ENCODE measurements at regions not wholly inside any gene's neighbourhood (a gene's known extent, or its start where the extent isn't known, plus 50 kb on each side); places are given as distances from the start of the nearest gene placed in this dataset.

DNA sequence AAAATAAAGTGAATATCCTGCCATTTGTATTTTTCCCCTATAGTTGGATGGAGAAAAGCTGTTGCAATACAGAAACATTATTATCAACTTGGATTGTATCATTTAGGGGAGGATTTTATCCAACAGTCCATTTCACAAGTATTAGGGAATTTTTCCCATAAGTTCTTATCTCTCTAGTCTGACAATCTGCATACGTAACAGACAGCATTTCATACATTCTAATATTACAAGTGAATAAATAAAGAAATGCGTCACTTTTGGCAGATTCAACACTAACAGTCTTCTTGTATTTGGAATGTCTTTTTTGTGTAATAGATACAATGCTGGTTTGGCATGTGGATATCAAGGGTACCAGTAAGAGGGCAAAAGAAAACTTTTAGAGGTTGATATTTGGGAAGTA, 795.3 kb upstream of the ARRDC4 start:
- TF ChIP-seq, protein P1, sequence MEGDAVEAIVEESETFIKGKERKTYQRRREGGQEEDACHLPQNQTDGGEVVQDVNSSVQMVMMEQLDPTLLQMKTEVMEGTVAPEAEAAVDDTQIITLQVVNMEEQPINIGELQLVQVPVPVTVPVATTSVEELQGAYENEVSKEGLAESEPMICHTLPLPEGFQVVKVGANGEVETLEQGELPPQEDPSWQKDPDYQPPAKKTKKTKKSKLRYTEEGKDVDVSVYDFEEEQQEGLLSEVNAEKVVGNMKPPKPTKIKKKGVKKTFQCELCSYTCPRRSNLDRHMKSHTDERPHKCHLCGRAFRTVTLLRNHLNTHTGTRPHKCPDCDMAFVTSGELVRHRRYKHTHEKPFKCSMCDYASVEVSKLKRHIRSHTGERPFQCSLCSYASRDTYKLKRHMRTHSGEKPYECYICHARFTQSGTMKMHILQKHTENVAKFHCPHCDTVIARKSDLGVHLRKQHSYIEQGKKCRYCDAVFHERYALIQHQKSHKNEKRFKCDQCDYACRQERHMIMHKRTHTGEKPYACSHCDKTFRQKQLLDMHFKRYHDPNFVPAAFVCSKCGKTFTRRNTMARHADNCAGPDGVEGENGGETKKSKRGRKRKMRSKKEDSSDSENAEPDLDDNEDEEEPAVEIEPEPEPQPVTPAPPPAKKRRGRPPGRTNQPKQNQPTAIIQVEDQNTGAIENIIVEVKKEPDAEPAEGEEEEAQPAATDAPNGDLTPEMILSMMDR (IDR thresholded peaks at IDR 0.05): no peak
- TF ChIP-seq POLR2A (IDR thresholded peaks at IDR 0.05): no peak
